ENCODE measurements at regions not wholly inside any gene's neighbourhood (a gene's known extent, or its start where the extent isn't known, plus 50 kb on each side); places are given as distances from the start of the nearest gene placed in this dataset.

GRCh38 chr4:81960961-81961360, 412.8 kb downstream of the HNRNPD start:
- TF ChIP-seq CTCF (IDR thresholded peaks at IDR 0.05; ENCODE audit: poor library complexity, severe bottlenecking) (no peak), TAF1 (IDR thresholded peaks at IDR 0.05; ENCODE audit: low read depth) (no peak), EZH2 (IDR thresholded peaks at IDR 0.05; ENCODE audit: borderline replicate concordance, insufficient read depth, low read length, poor library complexity, severe bottlenecking) (no peak), RAD21 (conservative IDR thresholded peaks at IDR 0.05) (no peak), EP300 (conservative IDR thresholded peaks at IDR 0.05; ENCODE audit: poor library complexity, severe bottlenecking) (no peak)
